ENCODE measurements at regions not wholly inside any gene's neighbourhood (a gene's known extent, or its start where the extent isn't known, plus 50 kb on each side); places are given as distances from the start of the nearest gene placed in this dataset.

GRCh38 chr3:177600411-177600810 lies 403.1 kb upstream of the TBL1XR1 start:
- H3K4me3 ChIP-seq (ENCODE audit: low read length) = no peak overlapping the region
- CTCF ChIA-PET = interaction anchor here (1.0 to 1.5 kb wide), 2 partner anchors 49 to 70 kb away, joined by 3 read pairs; no protein-coding TSS in a partner anchor
- peak overlapping the region in 3 of 8 donors; percentile 48 to 71 (median 70) for H3K27ac Mint-ChIP-seq
- peaks cover 0 to 3% (median 0%) of the 10 kb centered on the region in 5 donors for H3K9me3 Mint-ChIP-seq
- peak overlapping the region in 1 of 7 donors; percentile 35 for H3K4me3 Mint-ChIP-seq
- POLR2A ChIA-PET = no interaction called here
- no peaks in the 10 kb centered on the region for H3K27me3 Mint-ChIP-seq
- no peak for DNase-seq
- peaks cover 83 to 89% (median 85%) of the 10 kb centered on the region in 3 donors for H3K4me1 Mint-ChIP-seq
- no peaks in the 10 kb centered on the region for H3K36me3 ChIP-seq (ENCODE audit: insufficient read depth, low read length)
- H3K9me3 ChIP-seq (ENCODE audit: low read length) = no peaks in the 10 kb centered on the region
- peaks cover 63% of the 10 kb centered on the region for H3K4me1 ChIP-seq (ENCODE audit: insufficient read depth, low read length)
- no peak overlapping the region for H3K27ac ChIP-seq (ENCODE audit: low read depth, low read length)
- no peaks in the 10 kb centered on the region for H3K27me3 ChIP-seq (ENCODE audit: insufficient read depth, low read length, poor library complexity, severe bottlenecking)
- H3K36me3 Mint-ChIP-seq = peaks cover 0 to 5% (median 2%) of the 10 kb centered on the region in 3 donors

- no peak overlapping the region for H3K4me3 ChIP-seq (ENCODE audit: low read length)
- H3K9me3 ChIP-seq (ENCODE audit: low read length) = no peaks in the 10 kb centered on the region
- H3K27me3 ChIP-seq (ENCODE audit: insufficient read depth, low read length, poor library complexity, severe bottlenecking) = no peaks in the 10 kb centered on the region
- Mint-ChIP-seq H3K36me3 (peaks cover 0 to 5% (median 2%) of the 10 kb centered on the region in 3 donors), H3K4me1 (peaks cover 75 to 81% (median 78%) of the 10 kb centered on the region in 3 donors), H3K27me3 (no peaks in the 10 kb centered on the region), H3K9me3 (peaks cover 0 to 5% (median 3%) of the 10 kb centered on the region in 5 donors), H3K4me3 (peak overlapping the region in 3 of 7 donors; percentile 15 to 35 (median 26)), H3K27ac (peak overlapping the region in 5 of 8 donors; percentile 27 to 71 (median 35))
- ChIA-PET POLR2A (interaction anchor here (0.9 kb wide), 1 partner anchor 10 kb away, joined by 3 read pairs; no protein-coding TSS in a partner anchor), CTCF (interaction anchor here (1.0 to 1.5 kb wide), 2 partner anchors 49 to 70 kb away, joined by 3 read pairs; no protein-coding TSS in a partner anchor)
- no peak overlapping the region for H3K27ac ChIP-seq (ENCODE audit: low read depth, low read length)
- no peaks in the 10 kb centered on the region for H3K36me3 ChIP-seq (ENCODE audit: insufficient read depth, low read length)
- no peak for DNase-seq
- H3K4me1 ChIP-seq (ENCODE audit: insufficient read depth, low read length) = peaks cover 56% of the 10 kb centered on the region
Observed at GRCh38 chr3:177601152-177601551, 403.9 kb upstream of the TBL1XR1 start.

GRCh38 chr3:177602601-177603147 lies 405.4 kb upstream of the TBL1XR1 start:
- Mint-ChIP-seq H3K4me3 (peak overlapping the region in 3 of 7 donors; percentile 4 to 85 (median 24)), H3K27me3 (no peaks in the 10 kb centered on the region), H3K9me3 (peaks cover 0 to 5% (median 3%) of the 10 kb centered on the region in 5 donors), H3K27ac (peak overlapping the region in 6 of 8 donors; percentile 5 to 63 (median 48)), H3K4me1 (peaks cover 69 to 77% (median 72%) of the 10 kb centered on the region in 3 donors), H3K36me3 (peaks cover 0 to 5% (median 2%) of the 10 kb centered on the region in 3 donors)
- Histone ChIP-seq H3K27ac (ENCODE audit: low read depth, low read length) (no peak overlapping the region), H3K4me3 (ENCODE audit: low read length) (no peak overlapping the region), H3K36me3 (ENCODE audit: insufficient read depth, low read length) (no peaks in the 10 kb centered on the region), H3K27me3 (ENCODE audit: insufficient read depth, low read length, poor library complexity, severe bottlenecking) (no peaks in the 10 kb centered on the region), H3K9me3 (ENCODE audit: low read length) (no peaks in the 10 kb centered on the region), H3K4me1 (ENCODE audit: insufficient read depth, low read length) (peaks cover 41% of the 10 kb centered on the region)
- ChIA-PET POLR2A (interaction anchor here (0.7 to 1.1 kb wide), 4 partner anchors 44 to 439 kb away, joined by 3 to 4 read pairs (median 3); no protein-coding TSS in a partner anchor), CTCF (interaction anchor here (1.2 to 1.6 kb wide), 2 partner anchors 10 to 39 kb away, joined by 4 to 6 read pairs; no protein-coding TSS in a partner anchor)
- no peak for DNase-seq

DNA sequence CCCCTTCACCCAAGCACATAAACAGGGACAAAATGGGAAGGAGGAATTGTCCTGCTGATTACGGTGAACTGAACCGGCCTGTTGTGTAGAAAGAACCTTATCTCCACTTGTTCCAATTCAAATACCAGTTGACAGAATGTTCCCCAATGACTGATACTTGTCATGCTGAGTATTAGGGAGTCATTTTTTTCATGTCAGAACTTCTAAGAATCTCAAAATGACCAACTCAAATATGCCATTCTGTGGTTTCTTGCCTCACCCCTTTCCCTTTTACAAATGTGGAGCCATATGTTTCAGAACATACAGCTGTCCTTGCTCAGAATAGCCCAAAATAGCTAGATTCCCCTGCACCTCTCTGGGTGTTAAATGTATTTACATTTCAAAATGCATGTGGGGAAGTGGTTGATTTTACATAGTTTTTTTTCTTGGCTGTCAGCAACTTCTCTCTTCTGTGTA lies 405.9 kb upstream of the TBL1XR1 start:
- peak overlapping the region in 6 of 8 donors; percentile 2 to 63 (median 18) for H3K27ac Mint-ChIP-seq
- DNase-seq = no peak
- POLR2A ChIA-PET = interaction anchor here (0.7 to 1.1 kb wide), 3 partner anchors 43 to 440 kb away, joined by 3 read pairs; no protein-coding TSS in a partner anchor
- peaks cover 0 to 5% (median 2%) of the 10 kb centered on the region in 3 donors for H3K36me3 Mint-ChIP-seq
- CTCF ChIA-PET = interaction anchor here (1.2 to 1.6 kb wide), 2 partner anchors 9 to 39 kb away, joined by 4 to 6 read pairs; no protein-coding TSS in a partner anchor
- no peaks in the 10 kb centered on the region for H3K36me3 ChIP-seq (ENCODE audit: insufficient read depth, low read length)
- no peak overlapping the region for H3K4me3 ChIP-seq (ENCODE audit: low read length)
- H3K27me3 Mint-ChIP-seq = no peaks in the 10 kb centered on the region
- peaks cover 36% of the 10 kb centered on the region for H3K4me1 ChIP-seq (ENCODE audit: insufficient read depth, low read length)
- no peaks in the 10 kb centered on the region for H3K9me3 ChIP-seq (ENCODE audit: low read length)
- H3K4me3 Mint-ChIP-seq = peak overlapping the region in 1 of 7 donors; percentile 8
- H3K27me3 ChIP-seq (ENCODE audit: insufficient read depth, low read length, poor library complexity, severe bottlenecking) = no peaks in the 10 kb centered on the region
- H3K9me3 Mint-ChIP-seq = peaks cover 0 to 5% (median 3%) of the 10 kb centered on the region in 5 donors
- peaks cover 64 to 74% (median 69%) of the 10 kb centered on the region in 3 donors for H3K4me1 Mint-ChIP-seq
- no peak overlapping the region for H3K27ac ChIP-seq (ENCODE audit: low read depth, low read length)

DNA sequence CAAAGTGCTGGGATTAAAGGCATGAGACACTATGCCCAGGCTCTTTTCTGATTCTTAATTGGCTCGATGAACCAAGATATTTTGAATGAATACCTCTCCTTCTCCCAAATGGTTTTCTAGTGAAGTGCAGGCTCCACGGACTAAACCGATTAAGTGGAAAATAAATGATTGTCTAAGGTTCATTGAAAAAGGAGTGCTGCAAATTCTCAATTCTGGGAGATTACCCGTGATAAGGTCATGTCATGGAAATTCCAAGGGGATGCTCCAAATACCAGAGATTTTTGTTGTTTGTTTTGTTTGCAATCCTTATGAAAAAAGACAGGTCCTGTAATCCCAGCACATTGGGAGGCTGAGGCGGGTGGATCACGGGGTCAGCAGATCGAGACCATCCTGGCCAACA lies 406.9 kb upstream of the TBL1XR1 start:
- no peaks in the 10 kb centered on the region for H3K36me3 ChIP-seq (ENCODE audit: insufficient read depth, low read length)
- ChIA-PET POLR2A (no interaction called here), CTCF (no interaction called here)
- peaks cover 54 to 68% (median 64%) of the 10 kb centered on the region in 3 donors for H3K4me1 Mint-ChIP-seq
- H3K27ac Mint-ChIP-seq = peak overlapping the region in 1 of 8 donors; percentile 64
- H3K36me3 Mint-ChIP-seq = peaks cover 0 to 5% (median 2%) of the 10 kb centered on the region in 3 donors
- no peak overlapping the region for H3K4me3 Mint-ChIP-seq
- H3K27me3 ChIP-seq (ENCODE audit: insufficient read depth, low read length, poor library complexity, severe bottlenecking) = no peaks in the 10 kb centered on the region
- H3K27ac ChIP-seq (ENCODE audit: low read depth, low read length) = no peak overlapping the region
- H3K9me3 Mint-ChIP-seq = peaks cover 0 to 5% (median 3%) of the 10 kb centered on the region in 5 donors
- no peak for DNase-seq
- H3K9me3 ChIP-seq (ENCODE audit: low read length) = no peaks in the 10 kb centered on the region
- H3K4me1 ChIP-seq (ENCODE audit: insufficient read depth, low read length) = peaks cover 26% of the 10 kb centered on the region
- no peak overlapping the region for H3K4me3 ChIP-seq (ENCODE audit: low read length)
- H3K27me3 Mint-ChIP-seq = no peaks in the 10 kb centered on the region

- Mint-ChIP-seq H3K4me3 (no peak overlapping the region), H3K4me1 (peaks cover 38 to 53% (median 41%) of the 10 kb centered on the region in 3 donors), H3K27ac (peak overlapping the region in 2 of 8 donors; percentile 10 to 24), H3K9me3 (peaks cover 0 to 5% (median 3%) of the 10 kb centered on the region in 5 donors), H3K36me3 (peaks cover 0 to 5% (median 2%) of the 10 kb centered on the region in 3 donors), H3K27me3 (no peaks in the 10 kb centered on the region)
- CTCF ChIA-PET = interaction anchor here (1.1 kb wide), 1 partner anchor 40 kb away, joined by 3 read pairs; no protein-coding TSS in a partner anchor
- Histone ChIP-seq H3K4me1 (ENCODE audit: insufficient read depth, low read length) (peaks cover 12% of the 10 kb centered on the region), H3K36me3 (ENCODE audit: insufficient read depth, low read length) (no peaks in the 10 kb centered on the region), H3K27ac (ENCODE audit: low read depth, low read length) (no peak overlapping the region), H3K27me3 (ENCODE audit: insufficient read depth, low read length, poor library complexity, severe bottlenecking) (no peaks in the 10 kb centered on the region), H3K9me3 (ENCODE audit: low read length) (no peaks in the 10 kb centered on the region), H3K4me3 (ENCODE audit: low read length) (no peak overlapping the region)
- POLR2A ChIA-PET = interaction anchor here (0.7 kb wide), 1 partner anchor 10 kb away, joined by 3 read pairs; no protein-coding TSS in a partner anchor
- DNase-seq = no peak
Observed at GRCh38 chr3:177606891-177607290, 409.6 kb upstream of the TBL1XR1 start.

GRCh38 chr3:177607589-177607988 lies 410.3 kb upstream of the TBL1XR1 start:
- Histone ChIP-seq H3K9me3 (ENCODE audit: low read length) (no peaks in the 10 kb centered on the region), H3K36me3 (ENCODE audit: insufficient read depth, low read length) (no peaks in the 10 kb centered on the region), H3K4me1 (ENCODE audit: insufficient read depth, low read length) (peaks cover 12% of the 10 kb centered on the region), H3K27ac (ENCODE audit: low read depth, low read length) (no peak overlapping the region), H3K4me3 (ENCODE audit: low read length) (no peak overlapping the region), H3K27me3 (ENCODE audit: insufficient read depth, low read length, poor library complexity, severe bottlenecking) (no peaks in the 10 kb centered on the region)
- Mint-ChIP-seq H3K9me3 (peaks cover 0 to 5% (median 3%) of the 10 kb centered on the region in 5 donors), H3K4me3 (no peak overlapping the region), H3K4me1 (peaks cover 31 to 49% (median 34%) of the 10 kb centered on the region in 3 donors), H3K27me3 (no peaks in the 10 kb centered on the region), H3K36me3 (peaks cover 0 to 5% (median 2%) of the 10 kb centered on the region in 3 donors), H3K27ac (no peak overlapping the region)
- POLR2A ChIA-PET = no interaction called here
- CTCF ChIA-PET = interaction anchor here (0.9 to 1.3 kb wide), 3 partner anchors 10 to 411 kb away, joined by 3 to 4 read pairs (median 4); no protein-coding TSS in a partner anchor
- DNase-seq = no peak

All from CD8-positive, alpha-beta memory T cell (primary cell).